ENCODE measurements at regions not wholly inside any gene's neighbourhood (a gene's known extent, or its start where the extent isn't known, plus 50 kb on each side); places are given as distances from the start of the nearest gene placed in this dataset.

GRCh38 chr16:86381491-86381890 lies 128.8 kb upstream of the FOXF1 start:
- H3K27ac ChIP-seq = no peak overlapping the region
- TF ChIP-seq, protein P1, sequence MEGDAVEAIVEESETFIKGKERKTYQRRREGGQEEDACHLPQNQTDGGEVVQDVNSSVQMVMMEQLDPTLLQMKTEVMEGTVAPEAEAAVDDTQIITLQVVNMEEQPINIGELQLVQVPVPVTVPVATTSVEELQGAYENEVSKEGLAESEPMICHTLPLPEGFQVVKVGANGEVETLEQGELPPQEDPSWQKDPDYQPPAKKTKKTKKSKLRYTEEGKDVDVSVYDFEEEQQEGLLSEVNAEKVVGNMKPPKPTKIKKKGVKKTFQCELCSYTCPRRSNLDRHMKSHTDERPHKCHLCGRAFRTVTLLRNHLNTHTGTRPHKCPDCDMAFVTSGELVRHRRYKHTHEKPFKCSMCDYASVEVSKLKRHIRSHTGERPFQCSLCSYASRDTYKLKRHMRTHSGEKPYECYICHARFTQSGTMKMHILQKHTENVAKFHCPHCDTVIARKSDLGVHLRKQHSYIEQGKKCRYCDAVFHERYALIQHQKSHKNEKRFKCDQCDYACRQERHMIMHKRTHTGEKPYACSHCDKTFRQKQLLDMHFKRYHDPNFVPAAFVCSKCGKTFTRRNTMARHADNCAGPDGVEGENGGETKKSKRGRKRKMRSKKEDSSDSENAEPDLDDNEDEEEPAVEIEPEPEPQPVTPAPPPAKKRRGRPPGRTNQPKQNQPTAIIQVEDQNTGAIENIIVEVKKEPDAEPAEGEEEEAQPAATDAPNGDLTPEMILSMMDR (IDR thresholded peaks at IDR 0.05) = no peak
- H3K27me3 ChIP-seq = no peaks in the 10 kb centered on the region
- H3K36me3 ChIP-seq = no peaks in the 10 kb centered on the region
- ATAC-seq = no peak
- H3K4me1 ChIP-seq = no peaks in the 10 kb centered on the region
- DNase-seq = no peak
- H3K4me3 ChIP-seq = no peak overlapping the region
- no peaks in the 10 kb centered on the region for H3K9me3 ChIP-seq
- no peak for FAIRE-seq
- intact Hi-C loops (cut with DNase I) = no loop called here
- 63 to 78% methylated on average over 7 of the region's 7 CpGs for WGBS, 2 donors

- Histone ChIP-seq H3K9me3 (no peaks in the 10 kb centered on the region), H3K27me3 (no peaks in the 10 kb centered on the region), H3K27ac (no peak overlapping the region), H3K4me3 (no peak overlapping the region), H3K4me1 (no peaks in the 10 kb centered on the region), H3K36me3 (no peaks in the 10 kb centered on the region)
- FAIRE-seq (no peak), ATAC-seq (no peak), DNase-seq (no peak)
- TF ChIP-seq, protein P1 (IDR thresholded peaks at IDR 0.05) = no peak
- 64 to 74% methylated on average over 17 of the region's 17 CpGs for WGBS, 2 donors
- intact Hi-C loops (cut with DNase I) = no loop called here
Measured at GRCh38 chr16:86382067-86382773, 128.1 kb upstream of the FOXF1 start.

GRCh38 chr16:86382774-86383407 lies 127.4 kb upstream of the FOXF1 start:
- H3K4me3 ChIP-seq = no peak overlapping the region
- intact Hi-C loops (cut with DNase I) = no loop called here
- TF ChIP-seq, protein P1 (IDR thresholded peaks at IDR 0.05) = no peak
- 69 to 70% methylated on average over 15 of the region's 15 CpGs for WGBS, 2 donors
- H3K4me1 ChIP-seq = no peaks in the 10 kb centered on the region
- DNase-seq = no peak
- no peak for FAIRE-seq
- no peaks in the 10 kb centered on the region for H3K27me3 ChIP-seq
- no peaks in the 10 kb centered on the region for H3K9me3 ChIP-seq
- H3K27ac ChIP-seq = no peak overlapping the region
- no peak for ATAC-seq
- no peaks in the 10 kb centered on the region for H3K36me3 ChIP-seq

GRCh38 chr16:86383488-86384262 lies 126.7 kb upstream of the FOXF1 start:
- no peak for DNase-seq
- no peak overlapping the region for H3K27ac ChIP-seq
- H3K9me3 ChIP-seq = no peaks in the 10 kb centered on the region
- no peaks in the 10 kb centered on the region for H3K4me1 ChIP-seq
- 18 to 42% methylated on average over 7 of the region's 7 CpGs for WGBS, 2 donors
- intact Hi-C loops (cut with DNase I) = no loop called here
- no peak overlapping the region for H3K4me3 ChIP-seq
- no peaks in the 10 kb centered on the region for H3K27me3 ChIP-seq
- H3K36me3 ChIP-seq = no peaks in the 10 kb centered on the region
- peak in 3 of 4 donors; percentile 46 to 62 (median 52) for ATAC-seq
- no peak for FAIRE-seq
- TF ChIP-seq, protein P1 (IDR thresholded peaks at IDR 0.05) = no peak

Data from pancreas (tissue), 10 donors.